ENCODE measurements at regions not wholly inside any gene's neighbourhood (a gene's known extent, or its start where the extent isn't known, plus 50 kb on each side); places are given as distances from the start of the nearest gene placed in this dataset.

- TF ChIP-seq CTCF (IDR thresholded peaks at IDR 0.05) (no peak), POLR2A (IDR thresholded peaks at IDR 0.05) (no peak), EP300 (IDR thresholded peaks at IDR 0.05) (no peak)
Measured at GRCh38 chr4:176453079-176453478, 133.3 kb downstream of the SPCS3 start.
